AG09309 (cell line): ENCODE measurements at regions not wholly inside any gene's neighbourhood (a gene's known extent, or its start where the extent isn't known, plus 50 kb on each side); places are given as distances from the start of the nearest gene placed in this dataset.

Experiments used
- DNase-seq: peaks from one replicate; pipeline ENCODE4 v3.0.0-alpha.2; 2010; ENCODE audit warnings: low read depth
- H3K4me3 ChIP-seq: 2 replicates; pipeline ENCODE4 v1.5.1; 2011; ENCODE audit warnings: mild to moderate bottlenecking, low read depth, low read length, moderate library complexity; ENCODE audit not compliant: control insufficient read depth
- TF ChIP-seq, protein P1 (sequence below): IDR thresholded peaks from 2 replicates; pipeline ENCODE4 v1.5.1; 2011; ENCODE audit warnings: mild to moderate bottlenecking, low read depth, low read length, inconsistent platforms; ENCODE audit not compliant: insufficient read depth, control insufficient read depth; ENCODE audit errors: missing control alignments

DNA sequence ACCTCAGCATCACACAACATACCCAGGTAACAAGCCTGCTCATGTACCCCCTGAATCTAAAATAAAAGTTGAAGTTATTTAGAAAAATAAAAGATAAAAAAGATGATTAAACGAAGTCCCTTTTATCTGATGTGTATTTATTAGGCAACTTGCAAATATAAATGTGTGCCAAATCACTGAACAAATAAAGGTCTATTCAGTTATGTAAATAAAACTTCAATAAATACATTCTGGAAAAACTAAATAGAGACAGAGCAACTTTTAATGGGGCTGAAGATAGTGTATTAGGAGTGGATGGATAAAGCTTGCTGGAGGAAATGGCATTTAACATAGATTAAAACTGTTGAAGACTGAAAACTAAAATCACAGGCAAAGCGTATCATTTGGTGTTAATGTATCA, 678.0 kb upstream of the GRM7 start:
- TF ChIP-seq, protein P1, sequence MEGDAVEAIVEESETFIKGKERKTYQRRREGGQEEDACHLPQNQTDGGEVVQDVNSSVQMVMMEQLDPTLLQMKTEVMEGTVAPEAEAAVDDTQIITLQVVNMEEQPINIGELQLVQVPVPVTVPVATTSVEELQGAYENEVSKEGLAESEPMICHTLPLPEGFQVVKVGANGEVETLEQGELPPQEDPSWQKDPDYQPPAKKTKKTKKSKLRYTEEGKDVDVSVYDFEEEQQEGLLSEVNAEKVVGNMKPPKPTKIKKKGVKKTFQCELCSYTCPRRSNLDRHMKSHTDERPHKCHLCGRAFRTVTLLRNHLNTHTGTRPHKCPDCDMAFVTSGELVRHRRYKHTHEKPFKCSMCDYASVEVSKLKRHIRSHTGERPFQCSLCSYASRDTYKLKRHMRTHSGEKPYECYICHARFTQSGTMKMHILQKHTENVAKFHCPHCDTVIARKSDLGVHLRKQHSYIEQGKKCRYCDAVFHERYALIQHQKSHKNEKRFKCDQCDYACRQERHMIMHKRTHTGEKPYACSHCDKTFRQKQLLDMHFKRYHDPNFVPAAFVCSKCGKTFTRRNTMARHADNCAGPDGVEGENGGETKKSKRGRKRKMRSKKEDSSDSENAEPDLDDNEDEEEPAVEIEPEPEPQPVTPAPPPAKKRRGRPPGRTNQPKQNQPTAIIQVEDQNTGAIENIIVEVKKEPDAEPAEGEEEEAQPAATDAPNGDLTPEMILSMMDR = no peak
- no peak overlapping the region for H3K4me3 ChIP-seq
- DNase-seq = no peak

DNA sequence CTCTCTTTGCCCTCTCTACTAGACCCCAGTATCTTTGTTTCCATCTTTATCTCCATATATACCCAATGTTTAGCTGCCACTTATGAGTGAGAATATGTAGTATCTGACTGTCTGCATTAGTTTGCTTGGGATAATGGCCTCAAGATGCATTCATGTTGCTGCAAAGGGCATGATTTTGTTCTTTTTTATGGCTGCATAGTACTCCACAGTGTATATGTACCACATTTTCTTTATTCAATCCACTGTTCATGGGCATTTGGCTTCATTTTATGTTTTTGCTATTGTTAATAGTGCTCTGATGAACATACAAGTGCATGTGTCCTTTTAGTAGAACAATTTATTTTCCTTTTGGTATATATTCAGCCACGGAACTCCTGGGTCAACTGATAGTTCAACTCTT, 671.5 kb upstream of the GRM7 start:
- DNase-seq = no peak
- no peak overlapping the region for H3K4me3 ChIP-seq
- TF ChIP-seq, protein P1 = no peak

DNA sequence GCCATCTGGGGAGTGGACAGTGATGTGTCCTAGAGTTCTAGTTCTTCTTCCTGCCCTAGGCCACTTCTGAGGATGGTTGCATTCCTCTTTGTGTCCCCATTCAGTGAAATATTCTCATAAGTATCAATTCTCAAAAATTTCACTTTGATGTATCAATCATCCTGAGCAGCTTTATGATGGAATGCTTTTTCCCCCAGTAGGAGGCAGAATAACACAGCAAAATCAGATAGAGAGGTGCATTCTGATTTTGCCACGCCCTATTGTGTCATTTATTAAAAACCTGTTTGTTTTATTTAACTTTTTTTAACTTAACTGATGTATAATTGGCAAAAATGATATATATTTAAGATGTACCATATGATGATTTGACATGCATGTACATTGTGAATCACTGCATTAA, 656.0 kb upstream of the GRM7 start:
- TF ChIP-seq, protein P1 = no peak
- no peak for DNase-seq
- H3K4me3 ChIP-seq = no peak overlapping the region

DNA sequence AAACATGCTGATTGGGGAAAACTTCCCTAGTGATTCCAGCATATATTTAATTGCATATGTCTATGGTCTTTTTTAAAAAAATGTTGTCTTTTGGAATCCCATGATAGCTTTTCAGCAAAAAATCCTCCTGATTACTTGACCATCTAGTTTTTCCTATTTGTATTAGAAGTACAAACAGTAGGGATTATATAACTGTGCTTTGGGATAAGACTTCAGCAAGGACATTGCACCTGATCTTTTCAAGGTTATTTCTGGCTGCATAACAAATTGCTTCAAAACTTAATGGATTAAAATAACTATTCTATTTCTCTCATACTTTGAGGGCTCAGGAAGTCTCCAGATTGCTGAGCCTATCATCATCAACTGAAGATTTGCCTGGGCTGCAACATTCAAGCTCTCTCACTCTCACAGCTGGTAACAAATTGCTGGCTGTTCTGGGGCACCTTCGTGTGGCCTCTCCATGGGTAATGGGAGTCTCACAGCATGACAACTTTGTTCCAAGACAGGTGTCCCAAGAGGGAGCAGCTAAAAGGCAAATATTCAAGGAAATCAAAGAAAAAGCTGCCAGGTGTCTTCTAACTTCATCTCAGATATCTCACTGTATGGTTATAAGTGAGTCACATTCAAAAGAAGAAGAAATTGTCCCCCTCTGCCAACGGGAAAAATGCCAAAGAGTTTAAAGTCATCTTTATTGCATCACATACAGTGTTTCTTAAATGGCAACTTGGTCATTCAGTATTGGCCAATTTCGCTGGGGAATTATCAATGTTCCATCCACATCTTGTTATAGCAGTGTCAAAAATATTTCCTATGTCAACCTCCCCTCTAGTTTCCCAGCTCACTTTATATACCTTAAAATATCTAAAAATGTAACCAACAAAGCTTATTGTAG, 644.5 kb upstream of the GRM7 start:
- TF ChIP-seq, protein P1 = no peak
- no peak overlapping the region for H3K4me3 ChIP-seq
- DNase-seq = no peak

DNA sequence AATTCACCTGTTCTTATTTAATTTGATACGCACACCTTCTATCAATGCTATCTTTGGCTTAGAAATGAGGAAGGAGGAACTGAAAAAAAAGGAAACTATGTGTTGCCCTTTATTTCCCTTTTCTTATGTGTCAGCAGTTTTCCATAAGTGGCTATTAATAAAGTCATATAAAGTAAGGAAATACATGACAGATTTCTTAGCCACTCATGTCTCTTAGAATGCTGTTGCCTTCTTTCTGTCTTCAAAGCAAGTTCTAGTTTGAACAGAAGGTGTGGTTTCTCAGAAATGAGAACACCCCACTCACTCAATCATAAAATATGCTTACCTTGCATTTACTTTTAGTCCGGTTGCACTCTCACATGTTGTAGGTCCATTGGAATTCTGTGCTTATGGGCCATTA, 640.5 kb upstream of the GRM7 start:
- H3K4me3 ChIP-seq = no peak overlapping the region
- TF ChIP-seq, protein P1 = no peak
- no peak for DNase-seq

DNA sequence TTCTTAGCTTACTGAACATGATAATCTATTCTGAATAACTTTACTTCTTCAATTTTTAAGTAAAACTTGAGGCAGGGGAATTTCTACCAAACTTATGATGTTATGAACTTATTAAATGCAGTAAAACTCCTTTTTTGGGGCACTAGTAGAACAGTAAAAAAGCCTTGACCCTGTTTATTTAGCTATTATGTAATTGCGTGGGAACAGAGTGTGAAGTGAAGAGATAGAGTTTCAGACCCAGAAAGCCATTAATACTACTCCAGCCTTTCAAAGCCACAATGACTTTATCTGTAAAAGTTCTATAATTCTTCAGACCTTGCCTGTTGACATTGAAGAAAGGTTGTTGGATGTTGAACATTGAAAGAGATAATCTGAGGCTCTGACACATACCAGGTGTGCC, 638.8 kb upstream of the GRM7 start:
- H3K4me3 ChIP-seq = no peak overlapping the region
- TF ChIP-seq, protein P1 = no peak
- no peak for DNase-seq
